T-helper 2 cell treated with Interferon-gamma antibody and Interleukin-4, amounts not matched to agents 5 μg/mL and 100 μg/mL, for 36 hours (primary cell): ENCODE measurements at regions not wholly inside any gene's neighbourhood (a gene's known extent, or its start where the extent isn't known, plus 50 kb on each side); places are given as distances from the start of the nearest gene placed in this dataset.
"Not testable (repeated sequence)": the region's sequence is repeated elsewhere in the genome, so short reads cannot be mapped to it uniquely, and the experiment has no call there.

ENCODE experiments used
- DNase-seq: peaks from one replicate; pipeline ENCODE4 v3.0.0; 2021; ENCODE audit warnings: low spot score
- H3K27ac Mint-ChIP-seq: one replicate; pipeline ENCODE4 v1.8.0; 2021; ENCODE audit warnings: mild to moderate bottlenecking, mixed read lengths
- H3K27me3 Mint-ChIP-seq: one replicate; pipeline ENCODE4 v1.8.0; 2021; ENCODE audit warnings: low read depth, mixed read lengths
- H3K36me3 Mint-ChIP-seq: one replicate; pipeline ENCODE4 v1.8.0; 2021; ENCODE audit warnings: low read depth, mixed read lengths
- H3K4me1 Mint-ChIP-seq: one replicate; pipeline ENCODE4 v1.8.0; 2021; ENCODE audit warnings: low read depth, mixed read lengths
- H3K4me3 Mint-ChIP-seq: one replicate; pipeline ENCODE4 v1.8.0; 2022; ENCODE audit warnings: mild to moderate bottlenecking, moderate library complexity, mixed read lengths
- H3K9me3 Mint-ChIP-seq: one replicate; pipeline ENCODE4 v1.8.0; 2021; ENCODE audit warnings: mixed read lengths

DNA sequence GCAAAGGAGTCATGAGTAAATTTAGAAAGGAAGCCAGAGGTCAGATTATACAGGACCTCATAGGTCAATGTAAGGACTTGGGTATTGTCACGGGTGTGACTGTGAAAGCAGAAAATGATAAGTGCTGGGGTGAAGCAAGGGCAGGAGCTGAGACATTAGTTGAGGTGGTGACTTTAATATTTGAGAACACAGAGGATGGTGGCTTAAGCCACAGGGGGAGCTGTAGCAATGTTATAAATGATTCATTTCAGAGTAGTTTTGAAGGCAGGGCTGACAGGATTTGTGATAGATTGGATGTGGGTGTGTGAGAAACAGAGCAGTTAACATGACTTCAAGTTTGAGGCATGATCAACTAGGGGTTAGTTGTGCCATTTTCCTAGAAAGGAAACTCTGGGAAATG, 659.9 kb downstream of the EPM2A start:
- no peaks in the 10 kb centered on the region for H3K9me3 Mint-ChIP-seq
- H3K4me1 Mint-ChIP-seq: no peaks in the 10 kb centered on the region
- no peak overlapping the region for H3K4me3 Mint-ChIP-seq
- H3K36me3 Mint-ChIP-seq: no peaks in the 10 kb centered on the region
- DNase-seq: no peak
- H3K27ac Mint-ChIP-seq: no peak overlapping the region
- H3K27me3 Mint-ChIP-seq: peaks cover 2% of the 10 kb centered on the region

DNA sequence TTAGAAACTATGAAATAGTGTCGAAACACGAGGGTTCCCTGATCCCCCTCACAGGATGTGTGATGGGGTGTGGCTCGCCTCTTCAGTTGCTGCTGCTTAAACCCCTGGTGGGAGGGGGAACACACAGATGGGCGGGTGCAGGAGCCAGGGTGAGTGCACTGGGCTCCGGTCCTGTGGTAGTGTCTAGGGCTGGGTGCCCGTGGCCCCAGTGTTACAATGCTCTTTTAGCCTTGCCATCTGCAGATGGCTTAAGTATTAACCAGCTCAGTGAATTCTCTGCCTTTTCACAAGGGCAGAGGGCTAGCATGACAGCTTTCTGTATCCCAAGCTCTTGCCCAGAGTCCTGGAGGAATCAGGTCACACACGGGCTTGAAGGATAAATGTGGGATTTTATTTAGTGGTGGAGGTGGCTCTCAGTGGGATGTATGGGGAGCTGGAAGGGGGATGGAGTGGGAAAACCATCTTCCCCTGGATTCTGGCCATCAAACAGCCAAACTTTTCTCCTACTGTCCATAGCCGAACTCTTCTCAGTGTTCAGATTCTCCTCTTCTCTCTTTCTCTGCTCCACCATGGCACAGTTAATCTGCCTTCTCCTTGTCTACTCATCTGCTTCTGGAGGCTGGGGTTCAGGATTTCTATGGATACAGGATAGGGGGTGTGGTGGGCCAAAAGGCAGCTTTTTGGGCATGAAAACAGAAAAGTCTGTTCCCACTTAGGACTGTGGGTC, 659.0 kb downstream of the EPM2A start:
- peaks cover 2% of the 10 kb centered on the region for H3K27me3 Mint-ChIP-seq
- H3K9me3 Mint-ChIP-seq: no peaks in the 10 kb centered on the region
- H3K36me3 Mint-ChIP-seq: no peaks in the 10 kb centered on the region
- DNase-seq: no peak
- no peak overlapping the region for H3K27ac Mint-ChIP-seq
- H3K4me1 Mint-ChIP-seq: no peaks in the 10 kb centered on the region
- H3K4me3 Mint-ChIP-seq: no peak overlapping the region

DNA sequence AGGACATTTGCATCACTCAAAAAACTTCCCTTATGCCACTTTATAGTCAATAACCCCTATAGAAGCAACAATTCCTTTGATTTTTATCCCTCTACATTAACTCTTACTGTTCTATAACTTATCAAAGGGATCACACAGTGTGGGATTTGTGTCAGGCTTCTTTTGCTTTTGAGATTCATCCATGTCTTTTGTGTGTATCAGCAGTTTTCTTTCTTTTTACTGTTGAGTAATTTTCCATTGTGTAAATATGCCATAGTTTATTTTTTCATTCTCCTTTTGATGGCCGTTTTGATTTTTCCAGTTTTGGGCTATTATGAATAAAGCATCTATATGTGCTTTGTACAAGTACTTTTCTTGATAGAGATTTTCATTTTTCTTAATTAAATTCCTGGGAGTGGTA, 657.9 kb downstream of the EPM2A start:
- Mint-ChIP-seq H3K27me3 (peaks cover 2% of the 10 kb centered on the region), H3K4me3 (no peak overlapping the region), H3K27ac (no peak overlapping the region), H3K36me3 (no peaks in the 10 kb centered on the region), H3K9me3 (no peaks in the 10 kb centered on the region), H3K4me1 (no peaks in the 10 kb centered on the region)
- DNase-seq: no peak

DNA sequence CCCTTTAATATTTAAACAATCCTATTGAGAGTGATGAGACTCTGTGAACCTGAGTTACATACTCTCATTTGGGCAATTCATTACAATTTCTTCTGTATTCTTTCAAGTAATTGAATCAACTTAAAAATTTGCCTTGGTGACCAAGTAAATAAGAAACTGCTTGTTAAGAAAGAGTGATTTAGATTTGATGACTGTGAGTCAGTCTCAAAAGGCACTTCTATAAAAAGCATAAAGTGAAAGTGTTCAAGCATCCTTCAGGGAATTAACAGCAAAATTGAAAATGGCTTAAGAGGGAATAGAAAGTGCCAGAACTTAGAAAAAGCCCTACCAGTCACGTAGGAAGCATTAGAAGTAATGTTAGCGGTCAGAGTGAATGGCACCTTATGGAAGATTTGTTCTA, 654.7 kb downstream of the EPM2A start:
- no peaks in the 10 kb centered on the region for H3K4me1 Mint-ChIP-seq
- DNase-seq: no peak
- H3K27me3 Mint-ChIP-seq: peaks cover 7% of the 10 kb centered on the region
- no peak overlapping the region for H3K4me3 Mint-ChIP-seq
- H3K36me3 Mint-ChIP-seq: no peaks in the 10 kb centered on the region
- H3K9me3 Mint-ChIP-seq: no peaks in the 10 kb centered on the region
- H3K27ac Mint-ChIP-seq: no peak overlapping the region

DNA sequence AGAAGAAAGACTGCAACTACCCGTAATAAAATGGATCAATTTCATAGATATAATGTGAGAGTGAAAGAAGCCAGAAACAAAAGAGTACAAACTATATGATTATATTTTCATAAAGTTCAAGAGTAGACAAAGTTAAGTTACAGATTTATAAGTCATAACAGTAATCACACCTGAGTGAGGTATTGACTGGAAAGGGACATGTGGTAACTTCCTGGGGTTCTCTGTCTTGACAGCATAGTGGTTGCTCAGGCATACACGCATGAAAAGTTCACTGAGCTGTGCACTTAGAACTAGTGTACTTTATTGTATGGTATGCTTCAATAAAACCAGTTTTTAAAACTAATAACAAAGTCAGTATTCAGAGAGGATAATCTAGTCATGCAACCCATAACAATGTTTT, 653.6 kb downstream of the EPM2A start:
- Mint-ChIP-seq H3K27me3 (peaks cover 7% of the 10 kb centered on the region), H3K9me3 (no peaks in the 10 kb centered on the region), H3K4me3 (no peak overlapping the region), H3K4me1 (no peaks in the 10 kb centered on the region), H3K27ac (no peak overlapping the region), H3K36me3 (no peaks in the 10 kb centered on the region)
- DNase-seq: no peak

DNA sequence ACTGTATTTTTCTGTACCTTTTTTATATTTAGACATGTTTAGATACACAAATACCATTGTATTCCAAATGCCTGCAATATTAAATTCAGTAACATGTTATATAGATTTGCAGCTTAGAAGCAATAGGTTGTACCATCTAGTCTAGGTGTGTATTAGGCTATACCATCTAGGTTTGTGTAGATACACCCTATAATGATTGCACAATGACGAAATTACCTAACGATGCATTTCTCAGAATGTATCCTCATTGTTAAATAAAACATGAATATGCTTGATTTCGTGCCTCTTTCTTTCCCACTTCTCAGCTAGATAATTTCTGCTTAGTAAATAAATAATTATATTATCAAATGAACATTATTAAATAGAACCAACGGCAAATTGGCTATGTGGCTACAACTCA, 653.0 kb downstream of the EPM2A start:
- Mint-ChIP-seq H3K36me3 (no peaks in the 10 kb centered on the region), H3K27me3 (peaks cover 7% of the 10 kb centered on the region), H3K4me1 (no peaks in the 10 kb centered on the region), H3K4me3 (no peak overlapping the region), H3K9me3 (no peaks in the 10 kb centered on the region), H3K27ac (no peak overlapping the region)
- DNase-seq: no peak

DNA sequence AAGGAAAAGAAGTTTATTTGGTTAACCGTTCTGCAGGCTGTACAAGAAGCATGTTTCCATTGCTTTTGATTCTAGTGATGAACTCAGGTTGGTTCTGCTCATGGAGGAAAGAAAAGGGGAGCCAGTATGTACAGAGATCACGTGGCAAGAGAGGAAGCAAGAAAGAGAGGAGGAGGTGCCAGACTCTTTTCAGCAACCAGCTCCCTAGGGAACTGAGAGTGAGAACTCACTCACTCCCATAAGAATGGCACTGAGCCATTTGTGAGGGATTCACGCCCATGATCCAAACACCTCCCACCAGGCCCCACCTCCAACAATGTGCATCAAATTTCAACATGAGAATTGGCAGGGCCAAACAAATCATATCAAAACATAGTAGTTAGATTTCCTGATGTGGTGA, 649.1 kb downstream of the EPM2A start:
- Mint-ChIP-seq H3K4me3 (no peak overlapping the region), H3K36me3 (no peaks in the 10 kb centered on the region), H3K4me1 (no peaks in the 10 kb centered on the region), H3K27ac (no peak overlapping the region), H3K27me3 (peaks cover 7% of the 10 kb centered on the region), H3K9me3 (no peaks in the 10 kb centered on the region)
- DNase-seq: no peak

DNA sequence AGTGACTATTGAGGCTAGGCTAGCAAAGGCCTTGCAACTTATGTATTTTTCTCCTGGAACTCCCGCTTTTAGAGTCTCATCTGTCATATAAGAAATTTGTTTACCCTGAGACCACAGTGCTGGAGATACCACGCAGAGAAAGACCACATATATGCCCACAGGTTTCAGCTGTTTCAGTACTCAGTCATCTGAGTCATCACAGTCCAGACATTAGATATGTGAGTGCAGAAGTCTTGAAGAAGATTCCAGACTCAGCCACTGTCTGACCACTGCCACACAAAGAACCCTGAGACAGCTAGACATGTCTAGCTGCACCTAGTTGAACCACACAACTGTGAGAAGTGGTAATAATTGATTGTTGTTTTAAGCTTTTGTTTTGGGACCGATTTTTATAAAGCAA, 648.3 kb downstream of the EPM2A start:
- no peak overlapping the region for H3K27ac Mint-ChIP-seq
- no peak for DNase-seq
- H3K9me3 Mint-ChIP-seq: no peaks in the 10 kb centered on the region
- H3K4me1 Mint-ChIP-seq: no peaks in the 10 kb centered on the region
- H3K4me3 Mint-ChIP-seq: no peak overlapping the region
- H3K36me3 Mint-ChIP-seq: no peaks in the 10 kb centered on the region
- peaks cover 7% of the 10 kb centered on the region for H3K27me3 Mint-ChIP-seq

DNA sequence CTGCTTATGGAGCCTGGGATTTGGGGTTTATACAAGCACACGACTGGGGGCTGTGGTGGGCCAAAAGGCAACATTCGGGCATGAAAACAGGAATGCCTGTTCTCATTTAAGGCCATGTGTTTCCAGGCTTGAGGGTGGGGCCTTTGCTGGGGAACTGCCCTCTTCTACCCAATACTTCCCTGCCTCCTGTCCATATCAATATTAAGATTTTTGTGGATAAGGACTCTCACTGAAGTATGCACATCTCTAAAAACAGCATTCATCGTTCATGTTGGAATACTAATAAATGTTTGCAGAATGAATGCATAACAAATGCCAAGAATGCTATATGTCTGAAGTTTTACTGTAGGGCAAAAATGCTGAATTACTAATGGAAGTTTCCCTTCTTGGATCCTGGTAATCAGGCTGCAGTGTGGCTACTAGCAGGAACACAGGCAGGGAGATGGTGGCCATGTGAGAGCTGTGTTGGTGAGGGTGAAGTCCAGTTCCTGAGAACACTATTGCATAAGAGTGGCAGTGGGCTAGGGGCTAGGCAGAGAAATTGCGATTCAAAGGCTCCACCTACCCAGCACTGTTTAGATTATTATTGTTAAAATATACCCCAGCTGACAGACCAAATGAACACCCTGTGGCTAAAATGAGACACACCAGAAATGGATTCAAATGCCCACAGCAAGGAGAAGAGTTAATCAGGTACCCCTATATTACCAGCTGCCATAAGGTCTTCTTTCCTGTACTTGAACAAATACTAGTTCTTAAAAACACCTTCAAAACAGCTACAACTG, 644.3 kb downstream of the EPM2A start:
- no peaks in the 10 kb centered on the region for H3K27me3 Mint-ChIP-seq
- no peak for DNase-seq
- no peaks in the 10 kb centered on the region for H3K36me3 Mint-ChIP-seq
- no peaks in the 10 kb centered on the region for H3K9me3 Mint-ChIP-seq
- H3K27ac Mint-ChIP-seq: no peak overlapping the region
- H3K4me3 Mint-ChIP-seq: no peak overlapping the region
- no peaks in the 10 kb centered on the region for H3K4me1 Mint-ChIP-seq

DNA sequence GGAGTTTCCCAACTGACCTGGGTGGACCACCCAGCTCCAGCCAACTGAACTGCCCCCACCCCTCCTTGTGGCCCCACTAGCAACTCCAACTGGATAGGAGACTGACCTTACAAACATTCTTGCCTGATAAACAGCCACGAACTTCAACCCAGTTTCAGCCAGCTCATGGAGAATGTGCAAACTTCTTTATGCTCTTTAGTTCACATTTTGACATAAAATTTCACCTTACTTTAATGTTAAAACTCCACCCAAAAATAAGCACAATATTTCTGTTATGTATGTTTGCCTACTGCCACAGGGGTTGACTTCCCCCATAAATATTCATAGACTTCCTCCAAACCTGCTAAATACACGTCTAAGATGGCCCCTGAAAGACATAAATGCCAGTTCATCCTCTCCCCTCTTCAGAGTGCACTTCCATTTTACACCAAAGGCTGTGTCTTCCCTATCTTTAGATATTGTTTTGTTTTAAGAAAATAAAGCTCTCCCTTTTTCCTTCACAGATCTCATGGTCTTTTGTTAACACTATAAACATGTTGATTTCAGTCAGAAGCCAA, 643.7 kb downstream of the EPM2A start:
- H3K9me3 Mint-ChIP-seq: no peaks in the 10 kb centered on the region
- H3K27me3 Mint-ChIP-seq: no peaks in the 10 kb centered on the region
- DNase-seq: no peak
- H3K4me1 Mint-ChIP-seq: no peaks in the 10 kb centered on the region
- no peak overlapping the region for H3K27ac Mint-ChIP-seq
- no peak overlapping the region for H3K4me3 Mint-ChIP-seq
- H3K36me3 Mint-ChIP-seq: no peaks in the 10 kb centered on the region

DNA sequence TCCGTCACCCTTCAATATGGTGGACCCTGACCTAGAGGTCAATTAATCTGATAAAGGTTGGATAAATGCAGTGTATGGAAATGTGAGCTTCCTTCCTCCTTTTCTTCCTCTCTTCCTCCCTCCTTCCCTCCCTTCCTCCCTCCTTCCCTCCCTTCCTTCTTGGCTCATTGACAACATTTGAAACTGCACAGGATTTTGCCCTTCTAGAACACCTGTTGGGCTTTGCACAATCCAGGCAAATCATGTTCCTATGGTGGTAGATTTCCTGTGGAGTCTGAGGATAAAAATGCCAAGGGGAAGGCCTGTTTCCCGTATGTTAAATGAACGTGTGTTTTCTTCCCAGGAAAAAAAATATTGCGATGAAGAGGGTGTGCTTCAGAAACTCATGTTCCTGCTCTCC, 642.8 kb downstream of the EPM2A start:
- no peaks in the 10 kb centered on the region for H3K36me3 Mint-ChIP-seq
- H3K27ac Mint-ChIP-seq: no peak overlapping the region
- no peaks in the 10 kb centered on the region for H3K27me3 Mint-ChIP-seq
- H3K4me3 Mint-ChIP-seq: no peak overlapping the region
- H3K9me3 Mint-ChIP-seq: peaks cover 3% of the 10 kb centered on the region
- H3K4me1 Mint-ChIP-seq: no peaks in the 10 kb centered on the region
- no peak for DNase-seq

DNA sequence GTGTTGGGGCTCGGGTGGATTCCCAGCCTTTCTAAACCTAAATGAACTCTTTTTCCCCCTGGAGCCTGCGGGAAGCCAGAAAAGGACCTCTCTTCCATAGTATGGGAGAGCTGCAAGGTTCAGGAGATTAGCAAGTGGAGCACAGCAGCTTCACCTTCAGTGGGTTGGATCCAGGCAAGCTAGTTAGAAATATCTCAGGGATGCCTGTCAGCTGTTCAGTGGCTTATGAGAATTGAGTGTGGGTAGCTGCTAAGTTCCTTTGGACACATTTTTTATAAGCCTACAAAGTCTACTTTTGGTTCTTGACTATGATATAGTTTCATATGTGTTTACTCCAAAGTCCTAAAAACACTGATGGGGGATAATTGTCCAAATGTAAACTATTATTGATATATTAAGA, 642.1 kb downstream of the EPM2A start:
- DNase-seq: no peak
- H3K4me1 Mint-ChIP-seq: no peaks in the 10 kb centered on the region
- no peaks in the 10 kb centered on the region for H3K27me3 Mint-ChIP-seq
- H3K27ac Mint-ChIP-seq: no peak overlapping the region
- peaks cover 9% of the 10 kb centered on the region for H3K9me3 Mint-ChIP-seq
- H3K4me3 Mint-ChIP-seq: no peak overlapping the region
- H3K36me3 Mint-ChIP-seq: no peaks in the 10 kb centered on the region

DNA sequence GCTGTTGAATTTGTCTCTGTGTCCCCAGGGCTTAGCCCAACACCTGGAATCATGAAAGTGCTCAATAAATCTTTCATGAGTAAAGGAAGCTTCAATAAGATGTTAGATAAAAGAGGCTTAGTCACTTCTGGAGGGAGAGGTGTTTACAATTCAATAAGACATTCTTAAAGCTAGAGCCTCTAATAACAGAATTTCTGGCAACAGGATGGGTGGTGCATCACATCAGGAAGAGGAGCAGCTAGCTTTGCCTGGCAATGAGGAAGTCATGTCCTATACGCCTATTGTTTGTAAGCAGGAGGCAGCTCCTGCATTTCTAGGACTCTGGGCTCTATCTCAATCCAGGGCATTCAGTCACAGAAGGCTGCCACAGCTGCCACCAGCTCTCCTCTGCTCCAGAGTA, 638.5 kb downstream of the EPM2A start:
- no peaks in the 10 kb centered on the region for H3K4me1 Mint-ChIP-seq
- no peaks in the 10 kb centered on the region for H3K27me3 Mint-ChIP-seq
- DNase-seq: no peak
- no peak overlapping the region for H3K4me3 Mint-ChIP-seq
- no peaks in the 10 kb centered on the region for H3K36me3 Mint-ChIP-seq
- H3K27ac Mint-ChIP-seq: no peak overlapping the region
- peaks cover 12% of the 10 kb centered on the region for H3K9me3 Mint-ChIP-seq

DNA sequence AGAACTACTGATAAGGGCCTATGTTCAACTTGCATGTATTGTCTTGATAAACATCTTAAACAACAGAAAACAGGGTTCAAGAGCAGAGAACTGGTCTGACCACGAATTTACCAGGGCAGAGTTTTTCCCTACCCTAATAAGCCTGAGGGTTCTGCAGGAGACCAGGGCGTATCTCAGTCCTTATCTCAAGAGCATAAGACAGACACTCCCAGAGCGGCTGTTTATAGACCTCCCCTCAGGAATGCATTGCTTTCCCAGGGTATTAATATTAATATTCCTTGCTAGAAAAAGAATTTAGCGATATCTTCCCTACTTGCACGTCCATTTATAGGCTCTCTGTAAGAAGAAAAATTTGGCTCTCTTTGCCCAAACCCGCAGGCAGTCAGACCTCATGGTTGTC, 637.2 kb downstream of the EPM2A start:
- H3K4me1 Mint-ChIP-seq, H3K27me3 Mint-ChIP-seq, H3K36me3 Mint-ChIP-seq, H3K4me3 Mint-ChIP-seq, DNase-seq, H3K27ac Mint-ChIP-seq: not testable (repeated sequence)
- peaks cover 12% of the 10 kb centered on the region for H3K9me3 Mint-ChIP-seq
